CD4-positive, alpha-beta T cell treated with Interleukin-1 beta for 1 hour (primary cell): ENCODE measurements at regions not wholly inside any gene's neighbourhood (a gene's known extent, or its start where the extent isn't known, plus 50 kb on each side); places are given as distances from the start of the nearest gene placed in this dataset.

Experiments
- DNase-seq, 2 donors: peaks; one replicate each; pipeline ENCODE4 v3.0.0-alpha.2; 2020 to 2022

DNA sequence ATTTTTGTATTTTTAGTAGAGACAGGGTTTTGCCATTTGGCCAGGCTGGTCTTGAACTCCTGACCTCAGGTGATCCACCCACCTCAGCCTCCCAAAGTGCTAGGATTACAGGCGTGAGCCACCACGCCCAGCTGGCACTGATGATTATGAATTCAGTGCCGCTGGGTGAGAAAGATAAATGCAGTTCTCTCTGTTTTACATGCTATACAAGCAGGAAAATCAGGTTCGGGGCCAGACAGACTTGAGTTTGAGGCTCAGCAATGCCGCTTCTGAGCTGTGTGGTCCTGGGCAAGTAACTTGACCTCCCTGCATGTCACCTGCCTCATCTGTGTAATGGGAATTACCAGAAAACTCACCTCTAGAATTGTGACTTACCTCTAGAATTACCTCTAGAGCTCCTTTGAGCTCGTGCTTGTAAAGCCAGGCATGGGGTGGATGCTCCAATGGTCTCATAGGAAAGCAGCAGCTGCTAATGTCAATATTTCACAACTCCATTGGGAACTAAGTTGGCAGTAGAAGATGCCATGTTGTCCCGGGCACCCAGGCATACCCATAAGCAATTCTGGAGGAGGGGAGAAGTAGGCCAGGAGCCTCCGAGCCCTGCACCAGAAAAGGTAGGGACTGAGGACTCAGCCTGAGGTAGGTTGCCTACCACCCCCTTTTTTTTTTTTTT is 119.8 kb upstream of the SLC25A33 start:
- DNase-seq = no peak

DNA sequence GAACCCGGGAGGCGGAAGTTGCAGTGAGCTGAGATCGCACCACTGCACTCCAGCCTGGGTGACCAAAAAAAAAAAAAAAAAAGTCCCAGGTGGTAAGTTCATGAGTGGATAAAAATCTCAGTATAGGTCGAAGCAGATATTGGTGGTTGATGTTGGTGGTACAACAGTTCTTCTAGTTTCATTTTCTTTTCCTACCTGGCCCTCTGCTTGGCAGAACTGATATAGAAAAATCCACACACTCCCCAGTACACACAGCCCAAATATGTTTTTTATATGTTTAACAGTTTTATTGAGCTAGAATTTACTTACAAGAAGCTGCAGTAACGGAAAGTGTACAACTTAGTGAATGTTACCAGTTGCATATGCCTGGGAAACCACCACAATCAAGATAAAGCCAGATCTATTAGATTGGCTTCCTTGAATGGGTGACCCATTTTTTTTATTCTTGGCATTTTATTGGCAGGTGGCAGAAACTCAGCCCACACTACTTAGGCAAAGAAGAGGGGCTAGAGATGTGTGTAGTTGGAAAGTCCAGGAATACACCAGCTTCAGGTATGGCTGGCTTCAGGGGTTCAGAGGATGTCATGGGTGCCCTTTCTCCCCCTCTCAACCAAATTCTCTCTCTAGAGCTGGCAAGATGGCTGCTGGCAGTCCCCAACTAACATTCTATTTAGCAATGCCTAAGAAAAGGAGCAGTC is 118.3 kb upstream of the SLC25A33 start:
- DNase-seq = no peak

DNA sequence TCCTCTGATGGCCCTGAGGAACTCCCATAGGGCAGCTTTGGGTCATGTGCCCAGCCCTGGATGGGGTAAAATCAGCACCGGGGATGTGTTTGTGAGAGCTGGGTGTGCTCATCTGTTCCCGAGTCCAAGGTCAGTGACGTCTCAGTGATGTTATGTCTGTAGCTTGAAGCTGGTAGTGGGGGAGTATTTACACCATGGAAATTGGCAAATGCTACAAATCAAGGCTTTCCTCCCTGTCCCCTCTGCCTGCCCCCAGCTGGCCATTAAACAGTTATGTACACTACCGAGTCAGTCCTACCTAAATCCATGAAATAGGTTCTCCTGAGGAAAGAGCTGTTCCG is 117.8 kb upstream of the SLC25A33 start:
- DNase-seq = no peak

DNA sequence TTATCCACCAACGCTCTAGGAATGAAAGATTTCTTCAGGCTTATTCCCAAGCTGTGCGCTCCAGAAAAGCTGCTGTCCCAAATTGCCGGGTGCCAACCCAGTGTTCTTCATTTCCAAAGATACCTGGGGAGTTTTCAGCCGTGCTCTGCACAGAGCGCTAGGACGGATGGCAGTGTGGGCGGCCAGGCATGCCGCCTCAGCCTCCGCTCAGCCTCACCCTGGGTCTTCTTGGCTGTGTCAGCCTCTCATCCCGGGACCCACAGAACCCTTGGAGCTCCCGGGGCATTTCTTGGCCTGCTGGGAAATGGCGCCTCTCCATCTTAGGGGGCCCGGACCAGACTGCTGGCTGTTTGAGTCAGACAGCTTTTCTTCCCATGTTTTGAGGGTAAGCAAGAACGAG is 116.9 kb upstream of the SLC25A33 start:
- DNase-seq = no peak

DNA sequence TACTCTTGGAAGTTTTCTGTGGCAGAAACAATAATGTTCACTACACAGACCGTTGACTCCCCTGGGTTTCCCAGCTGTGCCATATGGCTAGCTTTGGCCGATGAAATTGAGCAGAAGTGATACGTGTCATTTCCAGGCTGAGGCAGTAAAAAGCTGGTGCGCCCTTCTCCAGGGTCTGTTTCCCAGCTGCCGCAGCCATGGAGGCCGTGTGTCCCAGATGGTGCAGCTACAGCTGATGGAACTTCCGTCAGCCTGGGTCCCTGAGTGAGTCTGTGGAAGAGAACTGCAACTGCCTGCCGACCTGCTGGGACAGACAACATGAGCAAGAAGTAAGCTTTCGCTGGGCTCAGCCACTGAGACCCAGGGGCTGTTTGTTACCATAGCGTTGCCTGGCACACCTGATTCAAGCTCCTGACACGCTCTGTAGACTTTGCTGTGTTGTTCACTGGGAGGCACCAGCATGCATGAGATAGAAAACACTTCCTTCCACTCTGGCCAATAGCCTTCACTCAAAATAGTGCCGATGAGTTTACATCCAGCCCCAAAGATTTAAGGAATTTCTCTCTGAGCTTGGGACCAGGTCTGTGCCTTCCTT is 116.3 kb upstream of the SLC25A33 start:
- DNase-seq = no peak

DNA sequence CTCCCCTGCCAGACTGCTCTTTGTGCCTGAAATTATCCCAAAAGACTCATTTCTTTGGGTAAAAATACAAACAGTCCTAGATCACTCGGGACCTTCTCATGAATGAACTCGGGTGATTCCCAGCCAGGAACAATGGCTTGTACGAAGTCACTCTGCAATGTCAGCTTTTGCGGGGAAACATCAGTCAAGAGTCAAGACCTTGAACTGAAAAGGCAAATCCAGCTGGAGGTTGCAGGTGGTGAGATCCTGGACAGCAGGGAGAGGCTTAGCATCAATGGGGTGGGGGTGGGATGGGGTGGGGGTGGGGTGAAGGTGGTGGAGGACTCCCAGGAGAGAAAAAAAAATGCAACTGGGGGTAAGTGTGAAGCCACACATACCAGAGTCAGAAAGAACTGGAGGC is 115.0 kb upstream of the SLC25A33 start:
- DNase-seq = no peak

DNA sequence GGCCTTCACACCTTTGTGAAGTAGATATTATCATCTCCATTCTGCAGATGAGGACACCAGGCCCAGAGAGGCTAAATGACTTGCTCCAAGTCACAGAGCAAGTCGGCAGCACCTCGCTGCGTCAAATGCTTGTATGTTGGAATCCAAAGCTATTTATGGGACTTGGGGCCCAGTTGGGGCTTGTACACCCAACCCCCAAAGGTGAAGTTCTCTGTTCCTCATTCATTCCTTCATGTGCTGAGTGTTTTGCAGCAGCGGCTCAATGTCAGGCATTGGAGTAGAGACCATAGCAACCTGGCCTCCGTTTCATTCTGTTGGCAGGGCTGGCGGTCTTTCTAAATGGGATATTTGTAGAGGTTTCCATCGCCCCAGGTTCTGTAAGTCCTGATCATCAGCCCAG is 113.4 kb upstream of the SLC25A33 start:
- DNase-seq = peak in 1 of 2 donors; percentile 14

DNA sequence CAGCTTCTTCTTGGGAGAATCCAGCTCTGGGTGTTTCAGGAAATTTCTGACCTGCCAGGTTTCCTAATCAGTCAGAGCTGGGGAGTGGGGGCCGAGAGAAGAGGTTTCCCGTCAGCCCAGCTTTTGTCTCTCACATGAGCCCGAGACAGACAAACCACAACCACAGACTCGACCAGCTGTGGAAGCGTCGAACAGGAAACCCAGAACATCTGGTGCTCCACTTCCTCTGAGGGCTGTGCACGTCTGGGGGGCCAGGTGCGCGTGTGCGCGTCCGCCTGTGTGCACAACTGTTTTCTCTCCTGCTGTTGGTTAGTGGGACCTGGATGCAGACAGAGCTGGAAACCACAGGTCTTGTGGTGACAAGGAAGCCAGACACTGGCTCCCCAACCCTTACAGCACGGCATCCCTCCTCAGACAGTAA is 113.0 kb upstream of the SLC25A33 start:
- peak; percentile 86 to 90 for DNase-seq

DNA sequence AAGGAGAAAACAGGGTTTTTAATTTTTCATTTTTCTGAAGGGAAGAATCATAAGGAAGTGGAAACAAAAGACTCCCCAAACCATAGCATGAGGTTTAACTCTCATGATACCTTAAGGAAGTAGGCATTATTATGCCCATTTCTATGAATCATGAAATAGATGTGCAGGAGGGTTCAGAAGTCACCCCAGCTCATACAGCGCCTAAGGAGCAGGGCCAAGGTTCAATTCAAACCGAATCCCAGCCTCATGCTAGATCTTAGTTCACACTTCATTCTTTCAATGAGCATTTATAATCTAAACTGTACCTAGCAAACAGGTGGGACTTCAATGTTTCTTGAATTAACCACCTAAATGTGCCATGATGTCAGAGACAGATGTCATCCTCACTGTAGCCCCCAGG is 111.9 kb upstream of the SLC25A33 start:
- DNase-seq = no peak

DNA sequence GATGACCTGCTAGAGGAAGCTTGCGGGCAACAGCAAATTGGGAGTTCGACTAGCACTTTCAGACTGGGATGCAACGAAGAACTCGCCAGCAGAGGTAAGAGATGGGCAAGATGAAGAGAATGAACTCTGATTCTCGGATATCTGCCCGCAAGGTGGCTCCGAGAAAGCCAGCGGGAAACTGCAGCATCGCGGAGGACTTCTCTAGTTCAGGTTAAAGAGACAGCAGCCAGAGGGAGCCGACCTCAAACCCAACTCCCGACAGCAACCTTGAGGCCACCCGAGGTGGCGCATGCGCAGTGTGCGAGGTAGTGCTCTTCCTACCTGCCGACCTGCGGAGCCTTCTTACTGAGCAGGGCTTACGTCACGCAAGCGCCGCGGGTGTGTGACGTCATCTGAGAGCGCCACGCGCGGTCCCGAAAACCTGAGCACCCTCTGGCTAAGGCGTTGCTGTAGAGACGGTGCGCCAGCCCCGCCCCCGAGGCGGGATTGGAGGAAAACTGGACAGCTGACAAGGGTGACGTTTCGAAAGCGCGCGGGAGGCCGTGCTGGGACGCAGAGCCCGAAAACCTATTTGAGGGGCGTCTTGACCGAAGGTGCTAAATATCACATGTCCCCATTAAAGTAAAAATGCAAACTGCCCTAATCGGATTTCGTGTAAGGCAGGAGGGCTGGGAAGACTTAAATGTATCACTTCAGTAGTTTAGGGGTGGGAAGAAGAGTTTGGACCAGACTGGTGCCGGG is 110.5 kb upstream of the SLC25A33 start:
- DNase-seq = peak; percentile 100

DNA sequence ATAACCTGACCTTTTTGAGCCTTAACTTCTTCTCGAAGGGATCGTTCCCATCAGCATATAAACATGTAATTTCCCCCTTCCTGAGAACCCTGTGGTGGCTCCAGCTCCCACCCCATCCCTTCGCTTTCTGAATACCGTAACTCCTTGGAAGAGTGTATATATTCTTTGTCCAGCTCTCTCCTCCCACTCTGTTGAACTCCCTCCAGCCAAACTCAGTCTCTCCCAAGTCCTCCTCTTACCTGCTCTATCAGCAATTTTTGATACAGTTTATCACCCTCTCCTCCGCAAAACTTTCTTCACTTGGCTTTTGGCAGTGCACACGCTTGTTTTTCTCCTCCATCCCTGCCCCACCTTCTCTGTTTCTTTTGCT is 109.9 kb upstream of the SLC25A33 start:
- DNase-seq = no peak

DNA sequence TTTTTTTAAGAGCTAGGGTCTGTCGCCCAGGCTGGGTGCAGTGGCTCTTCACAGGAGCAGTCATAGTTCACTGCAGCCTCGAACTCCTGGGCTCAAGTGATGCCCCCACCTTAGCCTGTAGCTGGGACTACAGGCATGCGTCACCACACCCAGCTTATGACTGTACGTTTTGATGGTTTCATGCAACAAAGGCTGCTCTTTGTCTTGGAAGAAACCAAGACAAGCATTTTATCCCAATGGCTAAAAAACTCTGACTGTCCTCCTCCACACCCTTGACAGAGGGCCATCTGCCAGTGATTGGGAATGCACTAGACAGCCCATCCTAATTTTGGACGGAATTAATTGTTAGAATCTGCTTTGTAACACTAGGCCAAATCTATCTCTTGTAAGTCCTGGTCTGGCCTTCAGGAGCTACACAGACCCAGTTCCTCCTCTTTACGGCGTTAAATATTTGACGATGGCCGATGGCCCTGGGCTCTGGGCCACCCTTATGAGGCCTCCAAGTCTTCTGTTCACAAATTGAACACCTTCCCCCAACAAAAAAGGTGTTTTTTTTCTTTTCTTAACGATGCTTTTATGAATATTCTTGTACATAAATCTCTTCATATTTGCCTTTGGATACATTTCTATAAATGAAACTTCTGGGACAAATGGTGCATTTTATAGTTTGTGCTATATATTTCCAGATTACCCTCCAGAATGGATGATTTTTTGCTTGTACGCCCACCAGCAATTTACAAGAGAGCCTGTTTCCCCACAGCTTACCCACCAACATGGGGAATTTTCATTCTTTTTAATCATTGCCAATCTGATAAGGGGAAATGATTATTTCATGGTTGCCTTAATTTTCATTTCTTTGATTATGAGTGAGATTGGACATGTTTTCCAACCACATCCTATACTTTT is 104.8 kb upstream of the SLC25A33 start:
- no peak for DNase-seq

DNA sequence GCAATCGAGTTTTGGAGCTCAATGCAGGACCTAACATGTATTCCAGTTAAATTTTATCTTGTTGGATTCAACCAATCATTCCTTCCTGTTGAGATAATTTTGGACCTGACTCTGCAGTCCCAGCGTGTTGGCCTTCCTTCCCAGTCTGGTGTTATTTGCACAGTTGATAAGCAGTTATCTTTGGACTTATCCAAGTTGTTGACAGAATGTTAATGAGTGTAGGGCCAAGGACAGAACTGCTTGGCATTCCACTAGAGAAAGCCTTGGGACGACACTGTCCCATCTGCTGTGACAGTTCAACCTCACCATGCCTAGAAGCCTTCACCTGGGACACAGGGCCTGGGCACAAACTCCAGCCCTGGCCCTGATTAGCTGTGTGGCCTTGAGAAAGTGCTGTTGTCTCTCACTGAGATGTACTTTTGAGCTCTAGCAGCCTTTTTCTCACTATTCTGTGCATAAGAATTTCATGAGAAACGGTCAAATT is 104.1 kb upstream of the SLC25A33 start:
- no peak for DNase-seq

DNA sequence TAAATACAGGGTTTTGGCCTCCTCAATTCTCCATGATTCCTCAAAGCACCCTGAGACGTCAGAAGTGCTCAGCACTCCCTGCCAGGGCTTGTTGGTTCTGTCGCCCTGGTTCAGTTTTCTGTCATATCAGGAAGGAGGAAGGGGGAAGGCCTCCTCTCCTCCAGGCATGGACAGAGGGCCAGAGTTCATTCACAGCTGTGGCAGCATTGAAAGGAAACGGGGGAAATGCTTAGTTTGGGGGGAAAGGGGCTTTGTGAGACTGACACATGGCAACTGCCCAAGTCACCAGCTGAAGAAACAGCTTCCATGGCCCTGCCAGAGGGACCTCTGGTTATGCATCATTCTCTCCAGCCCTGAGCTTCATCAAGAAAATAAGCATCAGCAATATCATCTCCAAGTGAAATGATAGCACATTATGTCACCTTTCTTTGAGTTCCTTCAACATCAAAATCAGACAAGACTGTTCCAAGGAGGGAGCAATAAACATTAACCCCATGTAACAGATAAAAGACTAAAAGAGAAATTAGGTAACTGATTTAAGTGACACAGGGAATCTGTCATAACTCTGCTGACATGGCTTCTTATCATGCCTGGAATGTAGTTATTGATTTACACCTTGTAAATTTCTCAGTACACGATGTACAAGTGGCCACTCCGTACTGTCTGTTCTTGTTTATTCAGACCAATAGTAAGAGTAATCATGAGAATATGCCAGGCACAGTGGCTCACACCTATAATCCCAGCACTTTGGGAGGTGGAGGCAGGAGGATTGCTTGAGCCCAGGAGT is 103.2 kb upstream of the SLC25A33 start:
- DNase-seq = no peak

DNA sequence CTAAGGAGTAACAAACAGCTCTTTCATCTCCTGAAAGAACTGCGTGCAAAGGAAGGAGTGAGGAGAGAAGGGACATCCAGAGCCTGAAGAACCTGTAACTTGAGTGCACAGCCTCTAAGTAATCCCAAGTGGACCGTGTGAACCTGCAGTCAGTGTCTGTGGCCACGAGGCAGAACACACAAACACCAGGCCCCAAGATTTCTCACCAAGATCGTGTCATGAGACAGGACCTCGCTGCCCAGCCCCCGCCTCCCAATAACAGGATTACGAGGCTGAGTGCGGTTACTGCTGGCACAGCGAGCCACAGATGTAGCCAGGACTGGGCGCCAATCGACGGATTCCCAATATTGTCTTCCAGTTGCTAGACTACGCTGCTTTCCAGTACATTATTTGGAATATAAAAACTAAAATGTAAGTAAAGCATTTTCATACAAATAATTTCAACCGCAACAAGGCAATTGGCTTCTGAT is 101.3 kb upstream of the SLC25A33 start:
- DNase-seq = no peak

DNA sequence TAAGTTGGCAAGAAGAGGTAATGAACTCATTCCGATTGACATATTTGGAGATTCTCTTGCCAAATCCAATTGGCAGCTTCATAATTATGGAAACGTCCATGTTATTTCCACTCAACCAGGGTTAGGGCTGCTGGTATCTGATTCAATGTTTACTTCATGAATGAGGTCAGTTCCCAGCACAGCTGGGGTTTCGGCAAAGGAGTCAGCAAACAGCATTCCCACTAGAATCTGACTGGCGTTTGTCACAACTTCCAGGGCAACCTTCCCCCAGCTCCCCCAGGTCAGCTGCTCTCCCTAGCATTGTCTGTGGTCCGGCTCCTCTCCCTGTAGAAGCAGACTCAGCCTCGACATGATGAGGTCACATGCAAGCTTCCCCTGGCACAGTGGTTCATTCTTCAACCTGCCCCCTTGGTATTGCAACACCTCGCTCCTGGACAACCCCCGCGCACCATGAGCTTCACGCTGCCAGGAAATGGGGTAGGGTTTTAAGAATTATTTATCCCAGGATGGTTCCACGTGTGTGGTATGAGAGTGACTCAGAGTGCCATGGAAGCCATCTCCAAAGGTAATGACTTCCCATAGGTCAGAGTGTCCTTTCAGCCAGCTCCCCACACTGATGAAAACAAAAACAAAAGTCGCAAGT is 100.7 kb upstream of the SLC25A33 start:
- DNase-seq = no peak

DNA sequence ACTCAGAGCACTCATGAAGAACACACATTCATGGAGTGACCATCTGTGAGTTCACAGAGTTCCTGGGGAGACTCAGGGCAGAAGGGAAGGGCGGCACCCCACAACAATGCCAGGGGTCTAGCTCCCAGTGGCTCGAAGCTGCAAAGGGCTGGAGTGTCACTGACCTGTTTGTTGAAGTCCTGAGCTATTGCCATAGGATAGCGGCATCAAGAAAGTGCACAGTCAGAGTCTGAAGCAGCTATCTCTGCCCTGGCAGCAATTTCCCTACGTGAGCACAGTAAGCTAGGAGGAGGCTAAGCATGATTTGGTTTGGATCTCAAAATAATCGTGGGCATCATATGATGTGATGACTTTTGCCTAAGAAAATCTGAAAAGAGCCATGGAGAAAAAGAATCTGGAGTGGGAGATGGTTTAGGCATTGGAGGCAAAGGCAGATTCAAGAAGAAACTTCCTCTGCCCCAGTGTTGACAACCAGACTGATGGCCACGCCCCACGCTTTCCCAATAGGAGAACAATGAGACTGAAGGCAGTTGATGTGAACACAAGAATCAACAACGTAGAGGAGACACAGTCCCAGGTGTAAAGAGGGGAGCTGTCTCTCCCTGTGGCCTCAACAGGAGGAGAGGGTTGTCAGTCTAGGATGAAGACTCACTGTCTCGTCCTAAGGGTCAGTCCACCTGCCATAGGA is 100.0 kb upstream of the SLC25A33 start:
- DNase-seq = peak in 1 of 2 donors; percentile 7

DNA sequence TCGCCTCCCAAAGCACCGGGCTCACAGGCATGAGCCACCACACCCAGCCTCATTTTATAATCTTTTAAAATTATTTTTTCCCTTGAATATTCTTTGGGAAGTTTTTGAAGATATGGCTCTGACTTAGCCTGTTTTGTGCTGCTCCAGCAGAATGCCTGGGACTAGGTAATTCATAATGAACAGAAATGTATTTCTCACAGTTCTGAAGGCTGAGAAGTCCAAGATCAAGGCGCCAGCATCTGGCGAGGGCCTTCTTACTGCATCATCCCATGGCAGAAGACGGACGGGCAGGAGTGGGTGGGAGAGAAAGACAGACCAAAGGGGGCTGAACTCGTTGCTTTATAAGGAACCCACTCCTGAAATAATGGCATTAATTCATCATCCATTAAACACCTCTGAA is 99.0 kb upstream of the SLC25A33 start:
- DNase-seq = no peak

DNA sequence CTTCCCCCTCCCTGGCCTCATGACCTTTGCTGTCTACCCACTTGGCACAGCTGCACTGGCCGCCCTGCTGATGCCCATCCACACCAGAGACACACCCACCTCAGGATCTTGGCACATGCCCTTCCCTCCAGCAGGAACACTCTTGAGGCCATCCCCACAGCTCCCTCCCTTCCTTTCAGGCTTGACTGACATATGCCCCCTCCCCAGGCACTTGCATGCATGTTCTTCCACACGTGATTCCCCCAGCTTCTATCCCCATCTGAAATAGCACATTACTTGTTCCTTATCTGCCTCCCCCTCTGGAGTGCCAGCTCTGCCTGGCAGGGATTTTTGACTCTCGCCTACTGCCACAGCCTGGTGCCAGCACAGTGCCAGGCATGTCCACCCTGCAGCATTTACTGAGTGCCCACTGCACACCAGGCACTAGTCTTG is 98.5 kb upstream of the SLC25A33 start:
- no peak for DNase-seq

DNA sequence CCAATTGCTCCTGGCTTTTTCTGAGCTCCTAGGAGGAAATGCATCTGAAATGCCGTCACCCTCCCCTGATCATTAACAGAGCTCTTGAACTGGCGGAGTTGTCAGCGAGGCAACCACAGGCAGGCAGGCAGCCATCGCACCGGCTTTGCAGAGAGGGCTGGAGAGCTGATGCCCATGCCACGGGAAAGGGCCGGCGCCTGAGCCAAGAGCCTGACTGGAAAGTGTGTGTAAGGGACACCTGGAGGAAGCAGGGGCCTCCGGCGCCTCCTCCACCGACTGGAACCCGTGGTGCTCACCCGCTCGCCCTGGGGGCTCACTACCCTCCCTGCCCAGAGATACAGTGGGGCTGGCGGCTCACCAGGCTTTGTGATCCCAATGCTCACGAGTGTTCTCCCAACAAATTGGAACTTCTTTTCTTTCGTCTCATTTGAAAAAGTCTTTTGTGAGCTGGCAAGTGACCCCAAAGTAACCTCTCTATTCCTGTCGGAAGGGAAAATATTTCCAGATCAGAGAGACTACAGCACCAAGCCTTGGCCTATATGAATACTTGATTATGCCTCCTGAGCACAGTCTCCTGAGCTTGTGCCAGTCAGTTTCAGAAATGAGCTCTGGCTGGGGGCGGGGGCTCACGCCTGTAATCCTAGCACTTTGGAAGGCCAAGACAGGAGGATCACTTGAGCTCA is 97.7 kb upstream of the SLC25A33 start:
- no peak for DNase-seq
